RWPE2 (cell line): ENCODE measurements at regions not wholly inside any gene's neighbourhood (a gene's known extent, or its start where the extent isn't known, plus 50 kb on each side); places are given as distances from the start of the nearest gene placed in this dataset.
"Not testable (repeated sequence)": the region's sequence is repeated elsewhere in the genome, so short reads cannot be mapped to it uniquely, and the experiment has no call there.

Source experiments
- ATAC-seq: fragments of 200-7000 bp; cut with Tn5 transposase; 3 replicates; pipeline ENCODE4 v1.9.1; 2021; ENCODE audit warnings: low read depth
- DNase-seq: peaks from one replicate; pipeline ENCODE4 v3.0.0-alpha.2; 2020; ENCODE audit warnings: low spot score
- H3K27ac ChIP-seq: fragments of 450-650 bp; 2 replicates; pipeline ENCODE4 v1.5.1; 2017; ENCODE audit warnings: mild to moderate bottlenecking; ENCODE audit not compliant: poor library complexity, severe bottlenecking
- H3K27me3 ChIP-seq: fragments of 250-450 bp; sonication (Bioruptor Pico); 2 replicates; pipeline ENCODE4 v1.5.1; 2021; ENCODE audit warnings: mild to moderate bottlenecking, moderate library complexity; ENCODE audit not compliant: insufficient read depth, poor library complexity, severe bottlenecking
- H3K36me3 ChIP-seq: fragments of 250-450 bp; sonication (Bioruptor Pico); 2 replicates; pipeline ENCODE4 v1.5.1; 2020; ENCODE audit warnings: low read depth, mild to moderate bottlenecking, moderate library complexity
- H3K4me1 ChIP-seq: fragments of 250-450 bp; sonication (Bioruptor Pico); 2 replicates; pipeline ENCODE4 v1.5.1; 2021; ENCODE audit warnings: mild to moderate bottlenecking, moderate library complexity; ENCODE audit not compliant: insufficient read depth, poor library complexity, severe bottlenecking
- H3K4me3 ChIP-seq: fragments of 250-450 bp; sonication (Bioruptor Pico); 2 replicates; pipeline ENCODE4 v1.5.1; 2021; ENCODE audit warnings: mild to moderate bottlenecking, moderate library complexity; ENCODE audit not compliant: severe bottlenecking
- H3K9me3 ChIP-seq: fragments of 250-450 bp; sonication (Bioruptor Pico); 2 replicates; pipeline ENCODE4 v1.5.1; 2021; ENCODE audit warnings: mild to moderate bottlenecking, moderate library complexity; ENCODE audit not compliant: severe bottlenecking
- CTCF ChIP-seq: fragments of 450-650 bp; IDR thresholded peaks from one replicate; pipeline ENCODE4 v1.5.1; 2017; ENCODE audit warnings: mild to moderate bottlenecking, moderate library complexity; ENCODE audit not compliant: poor library complexity, severe bottlenecking

DNA sequence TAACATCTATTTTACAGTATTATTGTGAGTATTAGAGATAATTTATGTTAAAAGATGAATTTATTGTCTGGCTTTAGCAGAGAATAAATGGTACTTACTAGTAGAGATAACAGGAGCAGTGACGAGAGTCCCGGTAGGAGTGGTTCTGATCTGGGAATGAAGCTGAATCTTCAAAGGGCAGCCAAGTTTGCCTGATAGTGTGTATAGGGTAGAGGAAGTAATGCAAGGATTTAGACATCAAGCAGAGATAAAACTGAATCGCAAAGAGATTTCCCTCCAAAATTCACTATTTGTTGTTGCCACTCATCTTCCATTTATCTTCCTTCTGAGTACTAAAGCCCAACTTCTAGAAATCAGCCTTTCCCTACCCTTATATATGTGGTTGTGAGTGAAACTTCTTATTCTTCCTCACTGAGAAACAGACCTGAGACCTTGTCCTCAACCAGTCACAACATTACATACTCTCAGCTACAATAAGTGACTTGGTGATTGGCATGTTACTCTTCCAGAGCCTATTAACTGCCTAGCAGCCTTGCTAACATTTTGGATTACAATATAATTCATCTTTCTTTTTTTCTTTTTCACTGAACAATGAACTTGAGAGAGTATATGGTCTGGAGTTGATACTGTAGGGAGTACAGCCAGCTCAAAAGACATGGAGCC, 692.7 kb upstream of the ZNF385D start:
- Histone ChIP-seq H3K27ac (no peak overlapping the region), H3K4me1 (no peaks in the 10 kb centered on the region), H3K4me3 (no peak overlapping the region), H3K36me3 (no peaks in the 10 kb centered on the region), H3K9me3 (no peaks in the 10 kb centered on the region), H3K27me3 (no peaks in the 10 kb centered on the region)
- DNase-seq (no peak), ATAC-seq (no peak)
- no peak for TF ChIP-seq CTCF

- DNase-seq, H3K36me3 ChIP-seq, ATAC-seq, H3K9me3 ChIP-seq, H3K27ac ChIP-seq, H3K27me3 ChIP-seq, H3K4me1 ChIP-seq, H3K4me3 ChIP-seq: not testable (repeated sequence)
These were observed 694.3 kb upstream of the ZNF385D start for GRCh38 chr3:22445336-22445735.

GRCh38 chr3:22450786-22451400, 699.9 kb upstream of the ZNF385D start:
- DNase-seq: no peak
- no peak for ATAC-seq
- H3K4me1 ChIP-seq: no peaks in the 10 kb centered on the region
- no peak for TF ChIP-seq CTCF
- H3K4me3 ChIP-seq: no peak overlapping the region
- H3K36me3 ChIP-seq: no peaks in the 10 kb centered on the region
- H3K27me3 ChIP-seq: no peaks in the 10 kb centered on the region
- H3K27ac ChIP-seq: no peak overlapping the region
- no peaks in the 10 kb centered on the region for H3K9me3 ChIP-seq

- H3K9me3 ChIP-seq: no peaks in the 10 kb centered on the region
- H3K36me3 ChIP-seq: no peaks in the 10 kb centered on the region
- no peak for TF ChIP-seq CTCF
These were observed 700.5 kb upstream of the ZNF385D start for GRCh38 chr3:22451501-22451900.

DNA sequence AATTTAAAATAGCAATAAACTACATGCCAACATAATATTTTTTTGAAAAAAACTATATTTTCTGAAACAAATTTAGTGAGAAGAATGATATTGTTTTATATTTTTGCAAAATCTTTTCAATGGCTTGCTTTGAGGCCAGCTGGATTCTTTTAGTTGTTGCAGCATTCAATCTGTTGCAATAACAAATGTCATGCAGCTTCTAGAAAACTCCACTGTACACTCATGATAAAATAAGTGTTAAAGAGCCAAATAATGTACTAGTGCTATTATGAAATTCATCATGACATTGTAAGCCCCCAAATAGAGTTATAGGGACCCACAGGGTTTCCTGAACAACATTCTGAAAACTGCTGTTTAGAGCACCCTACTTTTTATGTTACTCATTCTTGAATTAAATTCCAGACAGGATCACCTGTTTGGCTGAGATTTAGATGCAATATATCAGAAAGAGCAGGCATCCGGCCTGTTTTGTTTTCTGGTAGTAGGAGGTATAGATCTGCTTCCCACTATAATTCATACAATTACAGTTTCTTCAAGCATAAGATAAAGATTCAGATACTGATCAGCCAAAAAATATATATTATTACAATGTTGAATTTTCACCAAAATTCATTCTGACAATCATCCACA, 703.0 kb upstream of the ZNF385D start:
- H3K27ac ChIP-seq: no peak overlapping the region
- H3K9me3 ChIP-seq: no peaks in the 10 kb centered on the region
- DNase-seq (no peak), ATAC-seq (no peak)
- H3K36me3 ChIP-seq: no peaks in the 10 kb centered on the region
- no peak overlapping the region for H3K4me3 ChIP-seq
- no peak for TF ChIP-seq CTCF
- peaks cover 4% of the 10 kb centered on the region for H3K27me3 ChIP-seq
- H3K4me1 ChIP-seq: no peaks in the 10 kb centered on the region

More at GRCh38 chr3:22451501-22451900, 700.5 kb upstream of the ZNF385D start:
- H3K27ac ChIP-seq: no peak overlapping the region
- H3K27me3 ChIP-seq: no peaks in the 10 kb centered on the region
- DNase-seq (no peak), ATAC-seq (no peak)
- no peaks in the 10 kb centered on the region for H3K4me1 ChIP-seq
- H3K4me3 ChIP-seq: no peak overlapping the region
